H9 (cell line): ENCODE measurements at regions not wholly inside any gene's neighbourhood (a gene's known extent, or its start where the extent isn't known, plus 50 kb on each side); places are given as distances from the start of the nearest gene placed in this dataset.
A peak's percentile ranks its signal among the peaks of the same experiment; 100 is the strongest.

Experiments used
- DNase-seq: peaks from one replicate; pipeline ENCODE4 v3.0.0-alpha.2; 2017
- H2AFZ ChIP-seq: one replicate; pipeline ENCODE4 v1.6.1; 2013; ENCODE audit warnings: mild to moderate bottlenecking, low read length, control low read depth, moderate library complexity
- H2AK5ac ChIP-seq: 2 replicates; pipeline ENCODE4 v1.6.1; 2013; ENCODE audit warnings: low read length, control low read depth, mixed read lengths; ENCODE audit not compliant: insufficient read length
- H2BK120ac ChIP-seq: one replicate; pipeline ENCODE4 v1.6.1; 2013; ENCODE audit warnings: low read depth, mild to moderate bottlenecking, low read length, control low read depth, inconsistent platforms; ENCODE audit not compliant: poor library complexity, severe bottlenecking
- H2BK12ac ChIP-seq: 2 replicates; pipeline ENCODE4 v1.6.1; 2013; ENCODE audit warnings: low read length, control low read depth, mixed read lengths, low read depth; ENCODE audit not compliant: insufficient read length
- H2BK15ac ChIP-seq: 2 replicates; pipeline ENCODE4 v1.6.1; 2013; ENCODE audit warnings: low read depth, low read length, control low read depth
- H2BK20ac ChIP-seq: one replicate; pipeline ENCODE4 v1.6.1; 2013; ENCODE audit warnings: low read depth, mild to moderate bottlenecking, low read length, control low read depth, inconsistent platforms; ENCODE audit not compliant: poor library complexity, severe bottlenecking
- H2BK5ac ChIP-seq: 2 replicates; pipeline ENCODE4 v1.6.1; 2013; ENCODE audit warnings: low read length, control low read depth, mixed read lengths; ENCODE audit not compliant: insufficient read length
- H3K14ac ChIP-seq: 2 replicates; pipeline ENCODE4 v1.6.1; 2013; ENCODE audit warnings: low read length, control low read depth; ENCODE audit not compliant: insufficient read depth
- H3K18ac ChIP-seq: 2 replicates; pipeline ENCODE4 v1.6.1; 2013; ENCODE audit warnings: low read depth, mild to moderate bottlenecking, mixed read lengths, low read length, control low read depth; ENCODE audit not compliant: insufficient read length
- H3K23ac ChIP-seq: 2 replicates; pipeline ENCODE4 v1.6.1; 2013; ENCODE audit warnings: low read length, control low read depth, mixed read lengths, low read depth; ENCODE audit not compliant: insufficient read length
- H3K23me2 ChIP-seq: 2 replicates; pipeline ENCODE4 v1.6.1; 2013; ENCODE audit warnings: low read depth, mild to moderate bottlenecking, mixed read lengths, low read length, control low read depth; ENCODE audit not compliant: insufficient read length, poor library complexity, severe bottlenecking
- H3K27ac ChIP-seq: 2 replicates; pipeline ENCODE4 v1.5.1; 2013; ENCODE audit warnings: low read length, control low read depth, mixed read lengths, low read depth; ENCODE audit not compliant: insufficient read length
- H3K27me3 ChIP-seq: 2 replicates; pipeline ENCODE4 v1.6.1; 2013; ENCODE audit warnings: low read length, control low read depth, inconsistent platforms; ENCODE audit not compliant: insufficient read depth
- H3K4ac ChIP-seq: 2 replicates; pipeline ENCODE4 v1.6.1; 2013; ENCODE audit warnings: low read depth, mild to moderate bottlenecking, control low read depth, inconsistent platforms, low read length, moderate library complexity
- H3K4me1 ChIP-seq: 2 replicates; pipeline ENCODE4 v1.6.1; 2013; ENCODE audit warnings: low read length, control low read depth, inconsistent platforms; ENCODE audit not compliant: insufficient read depth
- H3K4me2 ChIP-seq: 2 replicates; pipeline ENCODE4 v1.6.1; 2013; ENCODE audit warnings: low read length, control low read depth, mixed read lengths; ENCODE audit not compliant: insufficient read length, insufficient read depth
- H3K56ac ChIP-seq: 2 replicates; pipeline ENCODE4 v1.6.1; 2013; ENCODE audit warnings: low read depth, mild to moderate bottlenecking, mixed read lengths, low read length, control low read depth; ENCODE audit not compliant: insufficient read length
- H3K79me1 ChIP-seq: 2 replicates; pipeline ENCODE4 v1.6.1; 2013; ENCODE audit warnings: low read depth, mild to moderate bottlenecking, moderate library complexity, low read length, control low read depth, inconsistent platforms; ENCODE audit not compliant: insufficient read depth, poor library complexity, severe bottlenecking
- H3K79me2 ChIP-seq: 2 replicates; pipeline ENCODE4 v1.6.1; 2013; ENCODE audit warnings: low read length, control low read depth, inconsistent platforms; ENCODE audit not compliant: insufficient read depth
- H3K9ac ChIP-seq: 2 replicates; pipeline ENCODE4 v1.6.1; 2013; ENCODE audit warnings: low read length, control low read depth, mixed read lengths; ENCODE audit not compliant: insufficient read length; ENCODE audit errors: extremely low read depth
- H3K9me3 ChIP-seq: one replicate; pipeline ENCODE4 v1.6.1; 2013; ENCODE audit warnings: low read depth, low read length, inconsistent platforms; ENCODE audit not compliant: control insufficient read depth
- H3T11ph ChIP-seq: one replicate; pipeline ENCODE4 v1.6.1; 2013; ENCODE audit warnings: mild to moderate bottlenecking, low read length, control low read depth, inconsistent platforms
- H4K20me1 ChIP-seq: one replicate; pipeline ENCODE4 v1.6.1; 2013; ENCODE audit not compliant: control insufficient read depth, insufficient read length, insufficient read depth
- H4K5ac ChIP-seq: 2 replicates; pipeline ENCODE4 v1.6.1; 2013; ENCODE audit warnings: low read depth, mild to moderate bottlenecking, mixed read lengths, low read length, control low read depth; ENCODE audit not compliant: insufficient read length
- H4K8ac ChIP-seq: replicated peaks from 2 replicates; pipeline ENCODE4 v1.6.1; 2013; ENCODE audit warnings: low read length, control low read depth, mixed read lengths, low read depth; ENCODE audit not compliant: insufficient read length
- H4K91ac ChIP-seq: 2 replicates; pipeline ENCODE4 v1.6.1; 2013; ENCODE audit warnings: low read depth, mild to moderate bottlenecking, moderate library complexity, mixed read lengths, low read length, control low read depth; ENCODE audit not compliant: insufficient read length
- H3K27ac Mint-ChIP-seq, 3 experiments: 2 replicates in 2 of 3; 3 replicates in 1 of 3; pipeline ENCODE4 v1.8.0; 2020 to 2021; ENCODE audit warnings: mixed read lengths in 3 of 3, mild to moderate bottlenecking in 1 of 3, moderate library complexity in 1 of 3
- H3K27me3 Mint-ChIP-seq: 2 replicates; pipeline ENCODE4 v1.8.0; 2021; ENCODE audit warnings: low read depth, mild to moderate bottlenecking, moderate library complexity, mixed read lengths
- H3K36me3 Mint-ChIP-seq, 3 experiments: 2 replicates in 2 of 3; 3 replicates in 1 of 3; pipeline ENCODE4 v1.8.0; 2020 to 2021; ENCODE audit warnings: low read depth in 3 of 3, mixed read lengths in 3 of 3; ENCODE audit not compliant: insufficient read depth in 1 of 3
- H3K4me1 Mint-ChIP-seq, 2 experiments: 2 replicates each; pipeline ENCODE4 v1.8.0; 2020; ENCODE audit warnings: mixed read lengths in 2 of 2
- H3K4me3 Mint-ChIP-seq, 2 experiments: 2 replicates in 1 of 2; 3 replicates in 1 of 2; pipeline ENCODE4 v1.8.0; 2020 to 2021; ENCODE audit warnings: mild to moderate bottlenecking in 2 of 2, mixed read lengths in 2 of 2, moderate library complexity in 1 of 2
- H3K9me3 Mint-ChIP-seq, 2 experiments: 2 replicates in 1 of 2; 3 replicates in 1 of 2; pipeline ENCODE4 v1.8.0; 2020; ENCODE audit warnings: mild to moderate bottlenecking in 2 of 2, mixed read lengths in 2 of 2, moderate library complexity in 1 of 2
- WGBS: extraction: QIAGEN DNeasy Blood & Tissue Kit; methylation state at CpG from one replicate; pipeline ENCODE4 v1.1.7; 2013; ENCODE audit warnings: missing lambda C conversion rate, low lambda C conversion rate, mixed read lengths; ENCODE audit not compliant: insufficient read length; ENCODE audit errors: extremely low coverage; 5-methylcytosine and 5-hydroxymethylcytosine counted together
- TF ChIP-seq, protein P1 (sequence below): fragments of 200-600 bp; sonication (generic); conservative IDR thresholded peaks from 3 replicates; pipeline ENCODE4 v1.8.0; 2021; ENCODE audit warnings: antibody characterized with exemption, mild to moderate bottlenecking

DNA sequence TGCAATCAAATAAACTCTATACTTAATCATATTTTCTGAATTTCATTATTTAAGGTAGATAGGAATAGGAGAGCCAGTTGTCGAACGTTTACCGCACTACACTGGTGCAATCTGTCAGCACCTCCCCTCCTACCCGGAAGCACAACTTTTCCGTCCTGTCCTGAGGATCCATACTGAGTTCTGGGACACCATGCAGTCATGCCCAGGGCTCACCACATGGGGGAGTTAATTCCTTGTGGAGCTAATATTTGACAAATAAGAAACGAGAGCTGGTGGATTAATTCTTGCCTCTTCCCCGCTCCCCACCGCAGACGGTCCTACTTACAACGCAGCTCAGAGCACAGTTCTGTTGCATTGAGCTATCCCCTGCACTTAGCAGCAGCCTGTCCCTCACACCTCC is 107.7 kb upstream of the RALGAPA2 start:
- no peak overlapping the region for H2AFZ ChIP-seq
- peak; percentile 73 for DNase-seq

More for the DNA sequence above, 107.7 kb upstream of the RALGAPA2 start:
- Histone ChIP-seq H3K27me3 (no peaks in the 10 kb centered on the region), H3K9me3 (no peaks in the 10 kb centered on the region), H3K14ac (no peak overlapping the region), H3K4ac (no peak overlapping the region), H4K91ac (no peak overlapping the region), H2BK120ac (no peak overlapping the region), H3T11ph (no peak overlapping the region), H4K20me1 (no peaks in the 10 kb centered on the region), H2BK5ac (no peak overlapping the region), H3K79me2 (no peaks in the 10 kb centered on the region), H2BK12ac (no peak overlapping the region), H3K79me1 (no peaks in the 10 kb centered on the region), H3K27ac (no peak overlapping the region), H4K5ac (no peak overlapping the region), H2BK15ac (no peak overlapping the region), H4K8ac (no peak overlapping the region), H2BK20ac (no peak overlapping the region), H3K56ac (no peak overlapping the region), H3K23ac (no peak overlapping the region), H3K23me2 (no peaks in the 10 kb centered on the region), H2AK5ac (no peak overlapping the region), H3K9ac (no peak overlapping the region), H3K18ac (no peak overlapping the region), H3K4me2 (no peak overlapping the region), H3K4me1 (peaks cover 16% of the 10 kb centered on the region; the same call in 1 of the 2 replicates)
- Mint-ChIP-seq H3K4me3 (no peak overlapping the region), H3K9me3 (no peaks in the 10 kb centered on the region; a peak in 2 of 5 replicates), H3K27ac (peak overlapping the region in 2 of 3 experiments; percentile 38 to 72; a peak in 3 of 7 replicates), H3K4me1 (peaks cover 65 to 68% of the 10 kb centered on the region in 2 experiments), H3K36me3 (no peaks in the 10 kb centered on the region), H3K27me3 (peaks cover 9% of the 10 kb centered on the region)
- WGBS, result no CpG with 5 or more reads among the region's 10 CpGs
- TF ChIP-seq, protein P1, sequence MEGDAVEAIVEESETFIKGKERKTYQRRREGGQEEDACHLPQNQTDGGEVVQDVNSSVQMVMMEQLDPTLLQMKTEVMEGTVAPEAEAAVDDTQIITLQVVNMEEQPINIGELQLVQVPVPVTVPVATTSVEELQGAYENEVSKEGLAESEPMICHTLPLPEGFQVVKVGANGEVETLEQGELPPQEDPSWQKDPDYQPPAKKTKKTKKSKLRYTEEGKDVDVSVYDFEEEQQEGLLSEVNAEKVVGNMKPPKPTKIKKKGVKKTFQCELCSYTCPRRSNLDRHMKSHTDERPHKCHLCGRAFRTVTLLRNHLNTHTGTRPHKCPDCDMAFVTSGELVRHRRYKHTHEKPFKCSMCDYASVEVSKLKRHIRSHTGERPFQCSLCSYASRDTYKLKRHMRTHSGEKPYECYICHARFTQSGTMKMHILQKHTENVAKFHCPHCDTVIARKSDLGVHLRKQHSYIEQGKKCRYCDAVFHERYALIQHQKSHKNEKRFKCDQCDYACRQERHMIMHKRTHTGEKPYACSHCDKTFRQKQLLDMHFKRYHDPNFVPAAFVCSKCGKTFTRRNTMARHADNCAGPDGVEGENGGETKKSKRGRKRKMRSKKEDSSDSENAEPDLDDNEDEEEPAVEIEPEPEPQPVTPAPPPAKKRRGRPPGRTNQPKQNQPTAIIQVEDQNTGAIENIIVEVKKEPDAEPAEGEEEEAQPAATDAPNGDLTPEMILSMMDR, result peak; percentile 69
